Cardiac muscle cell (in vitro differentiated cells and primary cell): ENCODE measurements at regions not wholly inside any gene's neighbourhood (a gene's known extent, or its start where the extent isn't known, plus 50 kb on each side); places are given as distances from the start of the nearest gene placed in this dataset.

ENCODE experiments used
- DNase-seq, 2 donors: peaks; one replicate each; pipeline versions ENCODE4 v3.0.0 to v3.0.0-alpha.2; 2010 to 2017; ENCODE audit warnings: low read depth in 1 of 2, low spot score in 1 of 2
- H3K27ac ChIP-seq: fragments of 200-600 bp; sonication (generic); 2 replicates; pipeline ENCODE4 v1.5.1; 2016
- H3K27me3 ChIP-seq: fragments of 200-600 bp; sonication (generic); 2 replicates; pipeline ENCODE4 v1.6.0; 2016; ENCODE audit warnings: control low read depth
- H3K36me3 ChIP-seq: fragments of 200-600 bp; sonication (generic); 2 replicates; pipeline ENCODE4 v1.5.1; 2016; ENCODE audit warnings: control low read depth
- H3K4me1 ChIP-seq: fragments of 200-600 bp; sonication (generic); 2 replicates; pipeline ENCODE4 v1.8.1; 2017; ENCODE audit warnings: low read depth, mild to moderate bottlenecking, mixed run types
- H3K4me3 ChIP-seq: fragments of 200-600 bp; sonication (generic); 2 replicates; pipeline ENCODE4 v1.5.1; 2016; ENCODE audit warnings: mild to moderate bottlenecking
- H3K9me3 ChIP-seq: fragments of 200-600 bp; sonication (generic); 2 replicates; pipeline ENCODE4 v1.5.1; 2017; ENCODE audit warnings: low read depth, mild to moderate bottlenecking, control low read depth
- TF ChIP-seq, protein P1 (sequence below): IDR thresholded peaks from 2 replicates; pipeline ENCODE4 v1.5.1; 2012; ENCODE audit warnings: low read depth, mild to moderate bottlenecking, low read length

DNA sequence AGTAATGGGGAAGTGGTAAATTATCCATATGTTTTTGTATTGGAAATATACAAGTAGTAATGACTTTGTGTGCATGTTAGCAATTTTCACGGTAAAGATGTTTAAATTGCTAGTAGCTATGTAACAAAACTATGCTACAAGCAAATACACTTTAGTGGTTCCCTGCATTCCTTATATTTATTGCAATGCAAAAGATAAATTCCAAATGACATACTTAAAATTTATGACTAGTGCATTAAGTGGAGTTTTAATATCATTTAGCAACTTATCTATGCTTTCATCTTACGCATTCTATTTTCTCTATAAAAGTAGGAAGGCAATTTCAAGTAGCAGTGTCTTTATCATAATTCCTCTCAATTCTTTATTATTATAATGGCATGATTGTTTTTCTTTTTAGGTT lies 482.8 kb downstream of the SLITRK5 start:
- Histone ChIP-seq H3K9me3 (no peaks in the 10 kb centered on the region), H3K27ac (no peak overlapping the region), H3K4me3 (no peak overlapping the region), H3K36me3 (no peaks in the 10 kb centered on the region), H3K27me3 (no peaks in the 10 kb centered on the region), H3K4me1 (no peaks in the 10 kb centered on the region)
- no peak for DNase-seq
- TF ChIP-seq, protein P1, sequence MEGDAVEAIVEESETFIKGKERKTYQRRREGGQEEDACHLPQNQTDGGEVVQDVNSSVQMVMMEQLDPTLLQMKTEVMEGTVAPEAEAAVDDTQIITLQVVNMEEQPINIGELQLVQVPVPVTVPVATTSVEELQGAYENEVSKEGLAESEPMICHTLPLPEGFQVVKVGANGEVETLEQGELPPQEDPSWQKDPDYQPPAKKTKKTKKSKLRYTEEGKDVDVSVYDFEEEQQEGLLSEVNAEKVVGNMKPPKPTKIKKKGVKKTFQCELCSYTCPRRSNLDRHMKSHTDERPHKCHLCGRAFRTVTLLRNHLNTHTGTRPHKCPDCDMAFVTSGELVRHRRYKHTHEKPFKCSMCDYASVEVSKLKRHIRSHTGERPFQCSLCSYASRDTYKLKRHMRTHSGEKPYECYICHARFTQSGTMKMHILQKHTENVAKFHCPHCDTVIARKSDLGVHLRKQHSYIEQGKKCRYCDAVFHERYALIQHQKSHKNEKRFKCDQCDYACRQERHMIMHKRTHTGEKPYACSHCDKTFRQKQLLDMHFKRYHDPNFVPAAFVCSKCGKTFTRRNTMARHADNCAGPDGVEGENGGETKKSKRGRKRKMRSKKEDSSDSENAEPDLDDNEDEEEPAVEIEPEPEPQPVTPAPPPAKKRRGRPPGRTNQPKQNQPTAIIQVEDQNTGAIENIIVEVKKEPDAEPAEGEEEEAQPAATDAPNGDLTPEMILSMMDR: no peak

DNA sequence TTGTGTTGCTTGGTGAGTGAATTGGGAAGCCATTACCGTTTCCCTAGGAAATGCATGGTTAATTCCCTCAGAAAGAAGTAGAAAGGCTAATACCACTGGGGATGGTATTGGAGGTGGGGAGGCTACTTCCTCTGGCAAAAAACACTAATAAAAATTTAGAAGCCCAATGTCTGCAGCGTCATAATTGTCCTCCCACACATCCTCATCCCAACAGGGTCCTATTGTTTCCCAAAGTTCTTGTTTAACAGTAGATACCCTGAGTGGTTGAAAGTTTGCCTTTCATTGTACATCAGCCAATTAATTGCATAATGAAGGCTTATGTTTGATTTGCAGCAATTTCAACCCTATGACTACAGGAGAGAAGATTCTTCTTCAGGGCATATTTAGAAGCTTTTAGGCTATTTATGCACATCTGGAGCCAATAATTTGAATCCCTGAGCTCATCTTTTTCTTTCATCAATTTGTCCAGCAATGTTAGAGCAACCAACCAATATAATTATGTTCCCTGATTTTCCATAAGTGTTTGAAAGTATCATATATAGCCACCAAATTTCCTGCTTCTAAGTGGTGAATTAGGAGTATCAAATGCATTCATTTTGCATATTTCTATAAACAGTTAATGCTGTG lies 491.0 kb downstream of the SLITRK5 start:
- no peaks in the 10 kb centered on the region for H3K27me3 ChIP-seq
- no peaks in the 10 kb centered on the region for H3K4me1 ChIP-seq
- DNase-seq: no peak
- TF ChIP-seq, protein P1: no peak
- no peaks in the 10 kb centered on the region for H3K9me3 ChIP-seq
- H3K27ac ChIP-seq: no peak overlapping the region
- H3K36me3 ChIP-seq: no peaks in the 10 kb centered on the region
- H3K4me3 ChIP-seq: no peak overlapping the region

DNA sequence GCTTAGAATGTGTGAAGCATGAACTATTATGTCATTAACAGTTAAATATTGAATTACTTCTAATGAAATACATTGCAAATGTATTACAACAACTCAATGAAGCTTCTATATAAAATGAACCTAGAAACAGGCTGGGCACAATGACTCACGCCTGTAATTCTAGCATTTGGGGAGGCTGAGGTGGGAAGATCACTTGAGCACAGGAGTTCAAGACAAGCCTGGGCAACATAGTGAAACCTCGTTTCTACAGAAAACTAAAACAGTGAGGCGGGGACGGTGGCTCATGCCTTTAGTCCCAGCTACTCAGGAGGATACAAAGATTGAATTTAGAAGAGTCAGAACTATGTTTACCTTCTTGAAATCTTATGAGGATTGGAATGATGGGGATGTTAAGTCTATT lies 505.1 kb downstream of the SLITRK5 start:
- no peak for DNase-seq
- H3K27me3 ChIP-seq: no peaks in the 10 kb centered on the region
- no peaks in the 10 kb centered on the region for H3K9me3 ChIP-seq
- TF ChIP-seq, protein P1: no peak
- no peaks in the 10 kb centered on the region for H3K4me1 ChIP-seq
- no peak overlapping the region for H3K4me3 ChIP-seq
- no peaks in the 10 kb centered on the region for H3K36me3 ChIP-seq
- no peak overlapping the region for H3K27ac ChIP-seq

DNA sequence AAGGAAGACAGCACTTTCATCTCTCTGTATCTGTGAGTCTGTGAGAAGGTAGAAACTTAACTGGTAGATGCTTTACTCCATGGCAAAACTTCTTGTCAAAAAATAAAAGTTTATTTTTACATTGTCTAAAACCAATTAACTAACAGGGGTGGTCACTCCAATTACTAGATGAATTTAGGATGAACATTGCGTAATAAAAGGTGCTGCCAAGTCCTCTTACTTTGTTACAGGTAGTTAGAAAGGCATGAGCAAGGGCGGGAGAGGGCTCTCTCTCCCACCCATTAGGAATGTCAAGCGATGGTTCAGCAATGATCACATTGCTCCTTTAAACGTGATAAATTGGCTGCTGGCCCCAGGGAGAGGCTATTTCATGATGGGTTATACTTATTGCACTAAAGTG lies 512.3 kb downstream of the SLITRK5 start:
- TF ChIP-seq, protein P1: no peak
- Histone ChIP-seq H3K36me3 (no peaks in the 10 kb centered on the region), H3K4me1 (no peaks in the 10 kb centered on the region), H3K9me3 (no peaks in the 10 kb centered on the region), H3K4me3 (no peak overlapping the region), H3K27me3 (no peaks in the 10 kb centered on the region), H3K27ac (no peak overlapping the region)
- no peak for DNase-seq

DNA sequence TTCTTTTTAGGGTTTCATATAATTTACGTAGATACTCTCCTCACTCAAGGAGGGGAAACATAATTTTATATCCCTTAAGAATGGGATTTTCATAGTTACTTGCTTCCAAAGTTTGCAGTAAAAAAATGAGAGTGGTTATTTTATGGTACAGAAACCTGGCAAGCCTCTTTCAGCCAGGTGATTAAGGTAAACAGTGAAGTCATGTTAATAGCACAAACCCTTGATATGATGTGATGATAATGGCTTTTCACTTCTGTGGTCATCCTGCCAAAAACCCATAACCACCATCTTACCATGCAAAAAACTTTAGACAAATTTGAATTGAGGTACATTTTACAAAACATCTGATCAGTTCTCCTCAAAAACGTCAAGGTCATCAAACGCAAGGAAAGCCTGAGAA lies 517.8 kb downstream of the SLITRK5 start:
- H3K9me3 ChIP-seq: no peaks in the 10 kb centered on the region
- H3K4me3 ChIP-seq: no peak overlapping the region
- H3K27me3 ChIP-seq: no peaks in the 10 kb centered on the region
- no peaks in the 10 kb centered on the region for H3K36me3 ChIP-seq
- no peaks in the 10 kb centered on the region for H3K4me1 ChIP-seq
- H3K27ac ChIP-seq: no peak overlapping the region
- TF ChIP-seq, protein P1: no peak
- DNase-seq: no peak

DNA sequence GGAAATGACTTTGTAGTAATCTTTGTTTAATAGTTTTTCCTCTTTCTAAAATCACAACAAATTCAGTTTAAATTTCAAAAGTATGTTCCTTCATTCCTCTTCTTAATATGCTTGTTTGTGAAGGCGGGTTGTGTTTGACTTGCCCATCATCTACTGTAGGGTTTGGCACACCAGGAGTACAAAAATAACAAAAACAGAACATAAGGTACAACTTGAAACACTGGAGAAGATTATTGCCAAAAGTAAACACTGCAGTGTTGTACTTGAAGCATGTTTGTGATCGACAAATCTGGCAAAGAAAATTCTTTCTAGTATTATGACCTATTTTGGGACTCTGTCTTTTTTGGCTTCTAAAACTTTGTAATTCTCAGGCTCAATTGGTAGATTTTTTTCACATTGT lies 518.6 kb downstream of the SLITRK5 start:
- H3K27me3 ChIP-seq: no peaks in the 10 kb centered on the region
- no peak overlapping the region for H3K27ac ChIP-seq
- TF ChIP-seq, protein P1: no peak
- DNase-seq: no peak
- no peaks in the 10 kb centered on the region for H3K4me1 ChIP-seq
- H3K9me3 ChIP-seq: no peaks in the 10 kb centered on the region
- no peak overlapping the region for H3K4me3 ChIP-seq
- H3K36me3 ChIP-seq: no peaks in the 10 kb centered on the region
